Endothelial cell of umbilical vein (primary cell): ENCODE measurements at regions not wholly inside any gene's neighbourhood (a gene's known extent, or its start where the extent isn't known, plus 50 kb on each side); places are given as distances from the start of the nearest gene placed in this dataset.

Experiments used
- BruUV-seq: library from RNA; stranded (reverse); fragments of 400-500 nt; replicated peaks from 2 replicates; lab custom pipeline; 2021; lab: Mats Ljungman, UMichigan
- CTCF ChIA-PET: fragments of 300-600, 350-600 bp; sonication (Branson Sonifier 250); formaldehyde crosslinking; loops from one replicate; lab custom pipeline; 2021; ENCODE audit warnings: antibody characterized with exemption, inconsistent platforms; lab: Charles Lee
- POLR2A ChIA-PET: fragments of 300-600, 350-600 bp; sonication (Branson Sonifier 250); formaldehyde crosslinking; loops from one replicate; lab custom pipeline; 2021; ENCODE audit warnings: antibody characterized with exemption, inconsistent platforms; lab: Charles Lee
- DNase-seq: peaks from one replicate; pipeline ENCODE4 v3.0.0-alpha.2; 2011; ENCODE audit warnings: low read depth, low spot score
- FAIRE-seq: peaks from 2 replicates; lab custom pipeline; 2011; peaks lifted over from hg19 to GRCh38; lab: Jason Lieb, UNC
- H2AFZ ChIP-seq: 2 replicates; pipeline ENCODE4 v1.6.0; 2012; ENCODE audit warnings: low read depth, low read length, control low read depth, inconsistent platforms
- H3K27ac ChIP-seq: 2 replicates; pipeline ENCODE4 v1.5.1; 2011; ENCODE audit warnings: low read depth, mild to moderate bottlenecking, control low read depth, low read length, moderate library complexity; ENCODE audit not compliant: insufficient read depth
- H3K27me3 ChIP-seq, 2 experiments: 2 replicates each; pipeline versions ENCODE4 v1.6.0 to v1.6.1; 2011; ENCODE audit warnings: low read length in 2 of 2, mixed read lengths in 1 of 2; ENCODE audit not compliant: control insufficient read depth in 2 of 2, insufficient read depth in 2 of 2
- H3K36me3 ChIP-seq, 2 experiments: 2 replicates in 1 of 2; 3 replicates in 1 of 2; pipeline ENCODE4 v1.5.1; 2011; ENCODE audit warnings: low read length in 2 of 2, mild to moderate bottlenecking in 1 of 2, moderate library complexity in 1 of 2; ENCODE audit not compliant: control insufficient read depth in 2 of 2, insufficient read depth in 2 of 2; ENCODE audit errors: extremely low read depth in 1 of 2
- H3K4me1 ChIP-seq: 3 replicates; pipeline ENCODE4 v1.5.1; 2011; ENCODE audit warnings: mild to moderate bottlenecking, low read length; ENCODE audit not compliant: control insufficient read depth, insufficient read depth; ENCODE audit errors: extremely low read depth
- H3K4me2 ChIP-seq: 2 replicates; pipeline ENCODE4 v1.6.1; 2011; ENCODE audit warnings: low read length, control low read depth, mixed read lengths; ENCODE audit not compliant: insufficient read depth
- H3K4me3 ChIP-seq, 3 experiments: fragments of 200-600 bp in 1 of 3; sonication (generic), shearing (Covaris generic) in 1 of 3; replicated peaks in 1 of 3; 2 replicates each; pipeline ENCODE4 v1.5.1; 2011 to 2016; ENCODE audit warnings: control low read depth in 3 of 3, low read length in 3 of 3, mild to moderate bottlenecking in 2 of 3, inconsistent platforms in 1 of 3, low read depth in 1 of 3, moderate library complexity in 1 of 3; ENCODE audit not compliant: insufficient read depth in 1 of 3
- H3K79me2 ChIP-seq: 2 replicates; pipeline ENCODE4 v1.6.0; 2012; ENCODE audit warnings: low read length, inconsistent platforms; ENCODE audit not compliant: control insufficient read depth, insufficient read depth
- H3K9ac ChIP-seq: replicated peaks from 2 replicates; pipeline ENCODE3; 2011; ENCODE audit warnings: low read length, control low read depth; ENCODE audit not compliant: insufficient read depth; ENCODE audit errors: extremely low read depth
- H3K9me1 ChIP-seq: replicated peaks from 3 replicates; pipeline ENCODE4 v1.6.0; 2011; ENCODE audit warnings: mild to moderate bottlenecking, low read length; ENCODE audit not compliant: control insufficient read depth, insufficient read depth; ENCODE audit errors: extremely low read depth
- H3K9me3 ChIP-seq: replicated peaks from 2 replicates; pipeline ENCODE4 v1.5.1; 2012; ENCODE audit warnings: low read length, inconsistent platforms; ENCODE audit not compliant: control insufficient read depth, insufficient read depth
- H4K20me1 ChIP-seq: replicated peaks from 2 replicates; pipeline ENCODE3; 2011; ENCODE audit warnings: mild to moderate bottlenecking, low read length; ENCODE audit not compliant: control insufficient read depth, insufficient read depth; ENCODE audit errors: extremely low read depth
- CTCF ChIP-seq, 2 donors: IDR thresholded peaks; 1 replicate in 1 of 2; 2 replicates in 1 of 2; pipeline ENCODE4 v1.5.1; 2011; ENCODE audit warnings: low read length in 2 of 2, mild to moderate bottlenecking in 2 of 2, moderate library complexity in 2 of 2, control low read depth in 1 of 2, inconsistent platforms in 1 of 2, low read depth in 1 of 2; ENCODE audit not compliant: insufficient read depth in 1 of 2; ENCODE audit errors: extremely low read depth in 1 of 2
- EZH2 ChIP-seq: IDR thresholded peaks from 2 replicates; pipeline ENCODE4 v1.6.1; 2012; ENCODE audit warnings: borderline replicate concordance, low read depth, mild to moderate bottlenecking, moderate library complexity, low read length, inconsistent platforms; ENCODE audit not compliant: severe bottlenecking
- FOS ChIP-seq: IDR thresholded peaks from 2 replicates; pipeline ENCODE4 v1.6.1; 2011; ENCODE audit warnings: mild to moderate bottlenecking, low read length, moderate library complexity, borderline replicate concordance; ENCODE audit not compliant: insufficient read depth
- GATA2 ChIP-seq: IDR thresholded peaks from 2 replicates; pipeline ENCODE4 v1.7.0; 2011; ENCODE audit warnings: low read depth, mild to moderate bottlenecking, moderate library complexity, mixed read lengths, low read length; ENCODE audit not compliant: insufficient read length, insufficient read depth
- JUN ChIP-seq: IDR thresholded peaks from 2 replicates; pipeline ENCODE4 v1.6.1; 2011; ENCODE audit warnings: borderline replicate concordance, low read depth; ENCODE audit not compliant: insufficient read length, insufficient read depth
- MAX ChIP-seq: IDR thresholded peaks from 2 replicates; pipeline ENCODE4 v1.6.1; 2011; ENCODE audit not compliant: insufficient read depth, insufficient read length
- MYC ChIP-seq: IDR thresholded peaks from one replicate; pipeline ENCODE4 v1.6.1; 2011; ENCODE audit warnings: mild to moderate bottlenecking, low read depth, low read length
- POLR2A ChIP-seq: IDR thresholded peaks from 2 replicates; pipeline ENCODE4 v1.6.1; 2012; ENCODE audit warnings: low read depth, mild to moderate bottlenecking, control low read depth, low read length
- POLR2AphosphoS5 ChIP-seq: IDR thresholded peaks from 2 replicates; pipeline ENCODE4 v1.6.1; 2012; ENCODE audit warnings: low read depth, mild to moderate bottlenecking, control low read depth, low read length, moderate library complexity; ENCODE audit not compliant: insufficient read depth
- dilution Hi-C: fragments of 300-500 bp; cut with MboI; formaldehyde crosslinking; loops from one replicate; pipeline ENCODE4 v1.15.0; 2019; ENCODE audit warnings: low sequenced_read_pairs; ENCODE audit not compliant: extremely low pct_ligation_motif_present
- intact Hi-C: fragments of 100-400 bp; cut with micrococcal nuclease; formaldehyde crosslinking; loops from one replicate; pipeline ENCODE4 v1.10.0; 2022

GRCh38 chr2:78455586-78455985 is 569.9 kb upstream of the REG3G start:
- Histone ChIP-seq H3K36me3 (no peaks in the 10 kb centered on the region), H3K4me3 (no peak overlapping the region), H3K79me2 (no peaks in the 10 kb centered on the region), H2AFZ (no peak overlapping the region), H3K9me1 (no peaks in the 10 kb centered on the region), H4K20me1 (no peaks in the 10 kb centered on the region), H3K4me2 (no peak overlapping the region), H3K27ac (no peak overlapping the region), H3K9ac (no peak overlapping the region), H3K4me1 (no peaks in the 10 kb centered on the region), H3K9me3 (no peaks in the 10 kb centered on the region), H3K27me3 (no peaks in the 10 kb centered on the region)
- DNase-seq (no peak), FAIRE-seq (no peak)
- ChIA-PET CTCF (no interaction called here), POLR2A (no interaction called here)
- BruUV-seq = no TSS peak
- dilution Hi-C loops (no loop called here), intact Hi-C loops (no loop called here)
- no peak for TF ChIP-seq EZH2
- TF ChIP-seq MYC = no peak
- TF ChIP-seq MAX = no peak
- TF ChIP-seq POLR2AphosphoS5 = no peak
- no peak for TF ChIP-seq JUN
- TF ChIP-seq FOS = no peak
- no peak for TF ChIP-seq POLR2A
- TF ChIP-seq CTCF (IDR thresholded peaks at IDR 0.05; ENCODE audit: extremely low read depth in 1 of 2, insufficient read depth in 1 of 2, low read depth in 1 of 2, low read length in 2 of 2) = no peak
- no peak for TF ChIP-seq GATA2
